Left kidney (tissue), 1 donor: ENCODE measurements at regions not wholly inside any gene's neighbourhood (a gene's known extent, or its start where the extent isn't known, plus 50 kb on each side); places are given as distances from the start of the nearest gene placed in this dataset.

Experiments used
- DNase-seq: peaks from one replicate; pipeline ENCODE4 v3.0.0-alpha.2; 2013

DNA sequence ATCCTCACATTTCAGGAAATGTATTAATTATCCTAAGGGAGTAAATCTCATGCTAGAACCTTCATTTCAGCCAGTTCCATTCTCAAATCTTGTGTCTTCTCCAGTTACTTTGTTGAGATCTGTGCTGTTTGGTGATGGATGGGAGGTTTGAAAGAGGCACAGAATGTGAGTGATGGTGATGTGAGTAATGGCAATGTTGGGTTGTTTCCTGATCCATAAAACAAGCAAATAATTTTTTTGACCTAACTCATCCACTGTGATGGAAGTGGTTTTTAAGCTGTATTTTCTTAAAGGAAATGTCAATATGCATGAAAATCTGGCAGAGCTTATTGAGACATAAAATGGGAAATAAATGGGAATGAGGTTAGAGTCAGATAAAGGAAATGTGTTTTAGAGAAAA, 214.7 kb downstream of the CHRM3 start:
- no peak for DNase-seq

DNA sequence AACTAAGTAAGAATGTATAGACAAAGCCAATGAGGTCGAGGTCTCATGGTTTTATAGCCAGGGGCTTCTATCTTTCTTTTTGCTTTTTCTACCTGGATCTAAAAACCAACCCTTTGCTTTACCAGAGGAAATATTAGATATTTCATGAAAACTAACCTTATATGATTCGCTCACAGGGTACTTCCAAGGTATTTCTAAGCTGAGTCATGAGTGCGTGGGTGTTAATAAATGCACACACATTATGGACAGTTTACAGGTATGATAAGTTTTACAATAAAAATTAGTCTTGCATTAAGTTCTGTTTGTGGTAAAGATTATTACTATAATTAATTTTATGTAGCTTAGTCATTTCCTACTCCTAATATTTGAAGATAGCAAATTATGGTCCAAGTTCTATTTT, 217.2 kb downstream of the CHRM3 start:
- no peak for DNase-seq

DNA sequence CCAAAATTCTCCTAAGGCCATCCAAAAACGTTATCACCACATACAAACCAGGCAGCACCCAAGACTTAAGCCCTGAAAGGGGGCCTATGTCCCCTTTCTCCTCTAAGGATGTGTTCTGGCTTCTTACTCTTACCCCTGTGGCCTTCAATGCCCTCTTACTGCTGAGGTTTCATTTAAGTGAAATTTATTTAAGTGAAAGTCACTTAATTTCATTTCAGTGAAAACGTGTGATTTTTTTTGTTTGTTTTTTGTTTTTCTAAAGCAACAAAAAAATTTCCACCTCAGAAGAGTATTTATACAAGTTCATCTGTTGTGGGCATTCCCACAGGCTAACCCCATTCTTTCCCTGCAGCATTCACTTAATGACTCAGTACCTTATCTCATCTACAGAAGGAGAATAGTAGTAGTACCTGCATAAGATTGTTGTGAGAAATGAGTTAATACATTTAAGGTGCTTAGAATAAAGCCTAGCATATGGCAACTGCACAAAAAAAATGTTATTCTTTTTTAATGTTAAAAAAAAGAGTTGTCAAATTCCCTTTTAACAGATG, 220.6 kb downstream of the CHRM3 start:
- no peak for DNase-seq

DNA sequence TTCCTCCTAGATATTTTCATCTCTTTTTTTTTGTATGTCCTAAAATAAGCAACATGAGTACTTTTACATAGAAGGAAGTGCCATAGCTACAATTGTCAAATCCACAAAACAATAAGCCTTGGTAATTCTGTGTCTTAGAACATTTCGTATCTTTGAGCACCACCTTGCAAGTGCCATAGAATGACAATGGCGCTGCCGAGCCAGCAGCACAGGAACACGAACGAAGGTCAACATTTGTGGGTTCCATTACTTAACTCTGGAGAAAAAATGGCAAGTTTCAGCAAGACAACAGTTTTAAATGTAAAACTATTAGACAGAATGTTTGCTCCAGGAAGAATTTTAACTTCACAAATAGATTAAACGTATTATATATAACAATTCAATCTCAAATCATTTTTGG, 222.1 kb downstream of the CHRM3 start:
- no peak for DNase-seq

DNA sequence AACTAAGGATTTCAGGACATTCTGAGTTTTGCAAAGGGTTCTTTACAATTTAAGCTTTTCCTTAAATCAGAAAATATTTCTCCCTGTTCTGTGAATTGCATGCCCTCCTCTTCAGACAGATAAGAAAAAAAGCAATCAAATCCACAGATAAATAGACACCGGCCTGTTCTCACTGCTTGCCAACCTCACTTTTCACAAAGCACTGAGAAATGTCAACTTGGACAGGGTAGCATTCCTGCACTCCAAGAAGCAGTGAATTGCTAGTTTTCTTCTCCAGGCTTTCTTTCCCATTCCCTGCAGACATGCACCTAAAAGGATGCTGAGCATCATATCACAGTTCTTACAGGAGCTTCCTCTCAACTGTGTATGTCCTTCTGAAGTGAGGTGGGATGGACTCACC, 226.0 kb downstream of the CHRM3 start:
- DNase-seq: no peak

DNA sequence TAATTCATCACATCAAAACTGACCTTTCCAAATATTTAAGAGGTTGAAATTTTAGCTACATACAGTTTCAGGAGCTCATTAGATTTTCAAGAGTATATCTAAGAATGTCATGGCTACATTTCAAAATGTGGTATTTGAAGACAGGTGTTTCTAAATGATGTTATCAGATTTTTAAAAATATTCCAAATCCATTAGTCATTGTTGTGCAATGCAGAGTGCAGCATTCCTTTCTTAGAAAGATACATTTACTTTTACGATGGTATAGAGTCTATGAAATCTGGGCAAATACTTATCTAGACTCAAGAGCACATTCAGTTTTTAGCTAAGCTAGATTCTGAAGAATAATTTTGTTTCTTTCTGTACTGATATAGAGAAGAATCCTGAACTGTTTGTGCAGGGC, 230.3 kb downstream of the CHRM3 start:
- DNase-seq: no peak

DNA sequence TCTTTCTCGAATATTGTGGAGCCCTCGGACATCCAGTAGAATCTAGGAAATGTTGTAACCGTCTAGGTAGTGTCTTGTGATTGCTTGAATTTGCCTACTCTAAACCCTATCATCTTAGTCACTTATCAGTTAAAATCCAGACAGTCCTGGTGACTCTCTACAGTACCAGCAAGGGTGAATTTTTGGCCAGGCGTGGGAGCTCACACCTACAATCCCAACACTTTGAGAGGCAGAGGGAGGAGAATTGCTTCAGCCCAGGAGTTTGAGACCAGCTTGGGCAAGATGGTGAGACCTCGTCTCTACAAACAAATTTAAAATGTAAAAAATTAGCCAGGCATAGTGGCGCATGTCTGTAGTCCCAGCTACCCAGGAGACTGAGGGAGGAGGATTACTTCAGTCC, 230.9 kb downstream of the CHRM3 start:
- no peak for DNase-seq

DNA sequence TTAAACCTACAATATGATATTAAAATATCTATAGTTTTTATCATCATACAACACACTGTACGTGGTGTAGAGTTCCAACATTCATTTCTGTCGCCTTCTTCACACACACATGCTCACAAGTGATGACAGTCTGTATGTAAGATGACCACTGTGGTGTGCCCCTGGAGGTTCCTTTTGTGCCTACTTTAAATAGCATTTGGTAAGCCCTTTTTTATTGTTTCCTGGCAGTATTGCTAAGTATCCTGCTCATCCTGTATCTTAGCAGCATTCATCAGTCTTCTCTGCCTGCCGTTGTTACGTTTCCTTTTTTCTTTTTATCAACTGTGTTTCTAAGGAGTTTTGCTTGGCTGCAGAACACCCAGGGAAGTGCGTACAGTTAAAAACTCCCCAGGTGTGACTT, 231.4 kb downstream of the CHRM3 start:
- DNase-seq: no peak

DNA sequence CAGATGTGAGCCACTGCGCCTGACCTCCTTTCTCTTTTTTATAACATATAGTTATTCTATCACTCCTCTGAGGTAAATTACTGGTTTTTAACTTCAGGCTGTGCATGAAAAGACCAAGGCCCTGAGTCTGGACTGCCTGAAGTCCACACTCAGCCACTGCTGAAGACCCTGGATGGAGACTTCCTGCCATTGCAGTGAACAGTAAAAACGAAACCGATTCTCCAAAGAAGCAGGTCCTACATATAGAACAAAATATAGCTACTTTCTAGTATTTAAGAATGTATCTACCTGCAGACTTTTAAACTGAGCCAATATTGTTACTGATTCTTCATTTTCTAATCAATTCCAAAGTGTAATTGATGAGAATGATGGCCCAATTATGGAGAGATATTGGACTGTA, 232.8 kb downstream of the CHRM3 start:
- no peak for DNase-seq

DNA sequence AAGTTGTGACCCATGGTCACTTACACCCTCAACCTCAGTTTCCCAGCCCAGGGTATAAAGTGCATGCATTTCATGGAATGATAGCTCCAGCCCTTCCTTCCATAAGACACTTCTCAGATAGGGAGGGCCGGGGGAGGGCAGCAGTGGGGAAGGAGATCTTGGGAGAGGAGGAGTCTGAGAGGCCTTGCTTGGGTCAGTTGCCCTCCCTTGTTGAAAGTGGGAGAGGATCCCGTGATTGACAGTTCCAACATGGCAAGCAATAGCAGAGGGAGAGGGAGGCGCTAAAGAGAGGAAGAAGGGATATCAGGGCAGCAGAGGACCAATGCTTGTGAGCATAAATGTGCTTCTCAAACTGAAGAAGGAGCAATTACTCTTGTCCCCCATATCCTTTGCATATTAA, 244.4 kb downstream of the CHRM3 start:
- DNase-seq: no peak

DNA sequence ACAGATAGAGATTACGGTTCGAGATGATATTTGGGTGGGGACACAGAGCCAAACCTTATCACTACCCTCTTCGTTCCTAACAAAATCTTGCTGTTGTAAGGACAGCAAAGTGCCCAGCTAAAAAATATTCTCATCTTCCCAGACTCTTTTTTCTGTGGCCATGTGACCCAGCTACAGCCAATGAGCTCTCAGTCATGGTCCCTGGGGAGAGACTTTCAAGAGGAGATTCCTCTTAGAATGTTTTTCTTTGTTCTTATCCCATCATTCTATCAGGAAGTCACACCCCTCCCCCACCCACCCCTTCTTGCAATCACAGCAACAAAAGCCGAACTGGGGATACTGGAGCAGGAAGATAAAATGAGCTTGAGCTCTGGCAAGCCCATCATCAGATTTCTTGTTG, 247.1 kb downstream of the CHRM3 start:
- DNase-seq: no peak

DNA sequence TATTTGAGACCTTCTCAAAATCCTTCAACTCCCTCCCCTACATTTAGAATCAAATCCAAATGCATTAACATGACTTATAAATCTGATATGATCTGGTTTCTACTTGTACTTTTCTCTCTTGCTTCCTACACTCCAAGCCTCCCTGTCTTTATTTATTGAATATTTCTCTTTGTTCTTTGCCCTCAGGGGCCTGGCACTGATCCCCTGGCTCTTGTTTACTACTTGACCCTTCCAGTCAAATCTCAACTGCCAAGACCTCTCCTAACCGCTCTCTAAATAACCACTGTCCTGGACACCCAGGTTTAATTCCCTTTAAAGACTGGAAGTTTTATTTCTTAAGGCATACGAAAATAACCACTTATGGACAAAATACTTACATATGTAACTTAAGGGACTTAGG, 248.9 kb downstream of the CHRM3 start:
- no peak for DNase-seq

DNA sequence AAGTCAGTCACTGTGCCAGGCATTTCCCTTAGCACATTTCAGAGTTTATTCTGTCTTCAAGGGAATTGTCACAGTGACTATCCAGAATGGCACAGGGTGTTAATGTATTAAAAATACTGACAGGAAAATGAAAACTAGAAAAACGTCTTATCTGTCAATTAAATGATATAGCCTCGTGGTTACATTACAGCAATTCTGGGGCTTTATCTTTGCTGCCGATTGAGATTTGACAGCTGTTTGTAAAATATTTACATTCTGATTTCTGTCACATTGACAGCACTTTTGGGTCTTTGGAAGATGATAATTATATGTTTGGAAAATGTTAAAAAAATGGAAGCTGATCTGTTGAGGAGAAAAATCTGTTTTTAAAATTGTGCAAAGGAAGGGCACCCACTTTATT, 250.0 kb downstream of the CHRM3 start:
- no peak for DNase-seq

DNA sequence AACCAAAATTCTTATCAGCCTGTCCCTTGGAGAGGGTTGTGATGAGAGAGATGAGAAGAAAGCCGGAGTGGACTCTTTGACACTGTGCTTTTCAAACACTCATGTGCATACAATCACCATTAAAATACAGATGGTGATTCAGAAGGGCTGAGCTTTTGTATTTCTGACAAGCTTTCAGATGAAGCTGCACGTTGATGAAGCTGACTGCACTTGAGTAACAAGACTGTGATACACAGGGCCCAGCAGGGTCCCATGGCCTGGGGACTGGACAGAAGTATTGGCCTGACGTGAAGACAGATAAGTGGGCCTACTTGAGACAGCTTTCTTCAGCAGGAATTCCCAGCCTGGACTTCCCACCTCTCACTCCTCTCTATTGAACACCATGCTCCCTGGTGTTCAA, 258.2 kb downstream of the CHRM3 start:
- DNase-seq: no peak

DNA sequence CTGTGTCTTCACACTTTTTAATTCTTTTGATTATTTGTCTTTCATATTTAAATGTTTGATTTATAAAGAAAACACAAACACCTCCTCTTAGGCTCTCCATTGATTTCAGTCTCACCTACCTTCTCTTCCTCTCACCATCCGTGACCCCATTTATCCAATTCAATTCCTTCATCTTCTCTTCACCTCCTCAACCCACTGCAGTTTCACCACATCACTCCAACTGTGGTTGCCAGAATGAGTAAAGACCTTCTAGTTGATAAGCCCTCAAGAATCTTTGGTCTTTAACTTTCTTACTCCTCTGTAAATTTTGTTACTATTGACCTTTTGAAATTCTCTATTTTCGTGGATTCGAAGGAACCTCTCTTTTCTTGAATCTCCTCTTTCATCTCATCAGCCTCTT, 260.7 kb downstream of the CHRM3 start:
- no peak for DNase-seq

DNA sequence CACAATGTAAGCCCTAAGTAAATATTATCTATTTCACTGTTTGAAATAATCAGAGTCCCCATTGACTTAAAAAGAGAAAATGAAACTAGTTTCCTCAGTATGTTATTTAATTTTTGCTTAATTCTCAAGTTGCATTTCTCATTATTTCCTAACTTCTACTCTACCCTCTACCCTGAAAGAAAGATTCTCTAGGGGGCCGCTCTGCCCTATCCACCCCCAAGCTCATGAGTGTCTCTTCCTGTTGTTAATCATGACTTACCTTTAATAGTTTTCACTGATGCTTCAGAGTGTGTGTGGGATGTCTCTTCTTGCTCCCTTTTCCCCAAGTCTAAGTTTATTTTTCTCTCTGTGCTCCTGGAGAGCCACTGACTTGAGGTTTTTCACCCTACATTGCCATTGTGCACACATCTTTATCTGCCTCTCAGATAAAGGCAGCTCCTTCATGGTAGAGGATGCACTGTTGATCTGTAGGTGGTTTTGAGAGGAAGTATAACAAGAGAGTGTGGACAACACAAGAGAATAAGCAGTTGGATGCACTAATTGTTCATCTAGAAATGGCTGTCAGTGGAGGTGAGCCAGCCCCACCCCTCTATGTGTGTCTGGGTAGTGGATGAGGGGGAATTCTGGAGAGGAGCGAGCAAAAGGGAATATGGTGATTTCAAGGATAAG, 261.7 kb downstream of the CHRM3 start:
- DNase-seq: no peak

DNA sequence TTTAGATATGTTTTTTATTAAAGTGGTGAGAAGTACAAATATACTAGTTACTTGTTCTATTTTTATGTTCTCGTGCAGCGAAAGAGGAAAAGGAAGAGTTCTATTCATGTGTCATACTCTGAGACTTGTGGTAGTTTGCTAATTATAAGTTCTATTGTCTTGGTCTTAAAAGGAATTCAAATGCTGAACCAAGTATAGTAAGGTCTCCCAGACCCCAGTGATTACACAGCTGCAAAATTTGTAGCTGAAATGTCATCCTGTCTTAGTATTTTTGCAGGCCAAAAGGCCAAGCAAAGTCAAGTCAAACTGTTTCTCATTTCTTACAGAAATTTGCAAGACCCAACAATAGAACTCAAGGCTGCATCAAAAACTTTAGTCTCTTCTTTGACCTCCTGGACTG, 268.7 kb downstream of the CHRM3 start:
- DNase-seq: peak; percentile 12

DNA sequence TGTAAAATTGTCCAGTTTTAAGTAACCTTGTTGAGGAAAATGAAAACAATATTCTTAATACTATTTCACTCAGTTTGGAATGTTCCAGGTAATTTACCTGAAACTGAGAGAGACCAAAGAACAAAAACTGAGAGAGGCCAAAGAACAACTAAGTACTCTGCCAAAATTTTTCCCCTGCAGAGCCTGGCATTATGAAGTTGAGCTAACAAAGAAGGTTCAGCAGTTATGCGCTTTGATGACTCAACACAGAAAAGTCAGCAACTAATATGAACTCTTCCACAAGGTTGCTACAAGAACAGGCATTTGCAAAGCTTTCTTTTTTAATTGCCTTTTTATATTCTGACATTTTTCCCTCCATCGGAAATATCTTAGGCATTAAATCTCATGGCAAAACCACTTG, 270.9 kb downstream of the CHRM3 start:
- no peak for DNase-seq

DNA sequence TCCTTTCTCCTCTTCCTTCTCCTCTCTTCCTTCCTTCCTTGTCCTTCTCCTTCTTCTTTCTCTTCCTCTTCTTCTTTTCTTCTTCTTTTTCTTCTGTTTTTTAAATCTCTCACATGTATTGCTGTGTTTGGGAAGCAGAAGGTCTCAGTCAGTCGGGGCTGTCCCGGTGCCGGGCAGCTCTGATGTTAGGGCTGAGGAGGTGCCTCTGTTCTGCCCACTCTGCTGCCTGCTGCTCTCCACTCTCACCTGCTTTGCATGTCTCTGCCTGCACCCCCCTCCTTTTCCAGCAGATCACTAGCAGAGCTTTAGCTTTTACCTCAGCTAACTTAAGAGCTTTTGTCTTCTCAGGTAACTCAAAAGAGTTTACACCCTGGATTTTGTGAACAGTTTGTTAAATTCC, 276.6 kb downstream of the CHRM3 start:
- no peak for DNase-seq

DNA sequence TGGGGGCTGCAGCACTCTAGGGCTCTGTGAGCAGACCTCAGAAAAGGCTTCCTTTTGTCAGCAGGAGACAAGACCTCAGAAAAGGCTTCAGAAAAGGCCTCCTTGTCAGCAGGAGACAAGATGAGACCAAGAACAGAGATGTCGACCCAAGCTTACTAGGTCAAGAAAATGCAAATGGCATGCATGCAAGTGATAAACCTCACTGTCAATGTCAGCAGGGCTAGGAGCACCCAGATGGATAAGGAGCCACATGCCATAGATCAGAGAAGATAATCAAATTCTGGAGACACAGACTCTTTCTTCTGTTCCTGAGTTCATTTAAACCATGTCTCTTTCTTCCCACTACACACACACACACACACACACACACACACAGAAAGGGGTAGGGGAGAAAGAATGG, 285.9 kb downstream of the CHRM3 start:
- DNase-seq: no peak

DNA sequence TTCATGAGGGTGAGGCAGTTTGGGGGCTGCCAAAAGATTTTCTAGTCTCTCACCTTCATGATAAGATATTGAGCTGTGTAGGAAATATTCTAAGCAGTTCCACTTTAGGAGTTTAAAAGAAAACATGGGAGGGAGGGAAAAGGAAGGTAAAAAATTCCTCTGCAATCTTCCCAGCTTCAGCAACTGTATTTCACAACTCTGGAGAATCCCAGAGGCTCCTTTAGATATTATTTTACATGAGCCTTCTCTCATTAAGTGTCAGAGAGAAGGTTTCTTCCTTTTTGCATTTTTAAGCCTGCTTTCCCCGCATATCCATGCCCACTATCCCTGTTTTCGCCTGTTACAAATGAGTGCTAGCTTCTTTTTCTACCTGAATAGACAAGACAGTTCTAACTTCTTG, 289.4 kb downstream of the CHRM3 start:
- no peak for DNase-seq

DNA sequence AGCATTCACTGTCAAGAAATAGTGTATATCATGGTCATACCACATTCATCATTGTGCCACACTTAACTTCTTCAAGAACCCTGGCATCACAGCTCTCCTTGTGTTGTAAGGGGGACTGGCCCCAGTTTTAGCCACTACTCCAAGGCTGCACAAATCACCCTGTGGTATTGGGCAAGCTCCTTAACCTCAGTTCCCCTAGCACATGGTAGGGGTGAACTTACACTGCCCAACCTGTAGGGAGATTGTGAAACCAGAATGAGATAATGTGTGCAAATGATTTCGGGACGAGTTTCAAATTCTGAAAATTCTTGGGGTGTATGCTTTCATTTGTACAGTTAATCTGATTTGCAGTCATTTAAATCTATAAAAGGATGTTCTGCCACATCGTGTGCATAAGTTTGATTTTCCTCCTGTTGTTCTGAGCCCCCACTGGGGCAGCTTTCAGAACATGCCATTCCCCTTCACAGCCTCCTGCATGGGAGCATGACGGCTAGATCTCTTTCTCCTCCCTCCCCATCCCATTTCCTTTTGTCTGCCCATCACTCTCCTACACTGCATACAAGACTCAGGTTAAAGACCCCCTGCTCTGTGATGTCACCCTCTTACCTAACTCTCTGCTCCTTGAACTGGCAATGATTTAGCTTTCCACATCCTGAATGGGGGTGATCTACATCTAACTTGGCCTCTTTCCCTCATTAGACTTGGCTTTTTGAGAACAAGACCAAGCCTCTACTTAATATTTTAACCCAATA, 290.3 kb downstream of the CHRM3 start:
- no peak for DNase-seq

DNA sequence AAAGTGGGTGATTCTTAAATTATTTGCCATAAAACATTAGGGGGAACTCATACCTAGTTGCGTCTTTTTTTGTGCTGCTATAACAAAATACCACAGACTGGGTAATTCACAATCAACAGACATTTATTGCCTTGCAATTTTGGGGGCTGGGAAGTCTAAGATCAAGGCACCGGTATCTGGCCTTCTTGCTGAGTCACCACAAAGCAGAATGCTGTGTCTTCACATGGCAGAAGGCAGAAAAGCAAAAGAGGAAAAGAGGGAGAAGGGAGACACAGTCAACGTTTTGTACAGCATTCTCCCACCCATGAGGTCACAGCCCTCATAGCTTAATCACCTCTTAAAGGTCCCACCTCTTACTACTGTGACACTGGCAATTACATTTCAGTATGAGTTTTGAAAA, 291.0 kb downstream of the CHRM3 start:
- DNase-seq: no peak

DNA sequence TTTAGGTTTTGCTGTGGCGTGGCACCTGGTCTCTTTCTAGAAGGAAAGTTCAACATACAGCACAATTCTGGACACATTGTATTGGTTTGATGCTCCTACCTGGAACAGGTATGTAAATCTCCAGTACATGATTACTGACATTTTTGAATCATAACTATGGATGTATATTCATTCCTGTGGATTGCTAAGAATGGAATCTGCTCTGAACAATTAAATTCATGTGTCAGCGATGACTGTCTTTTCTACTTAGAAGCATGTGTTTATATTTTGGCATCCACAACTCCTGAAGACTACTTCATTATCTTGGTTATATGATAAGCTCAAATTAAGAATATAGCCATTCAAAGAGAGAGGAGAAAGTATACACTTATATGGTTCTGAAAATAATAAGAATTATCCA, 291.8 kb downstream of the CHRM3 start:
- no peak for DNase-seq
